Breast epithelium (tissue), 3 donors: ENCODE measurements at regions not wholly inside any gene's neighbourhood (a gene's known extent, or its start where the extent isn't known, plus 50 kb on each side); places are given as distances from the start of the nearest gene placed in this dataset.

Source experiments
- POLR2A ChIP-seq: fragments of 450-650 bp; IDR thresholded peaks from one replicate; pipeline ENCODE4 v1.6.1; 2016; ENCODE audit warnings: antibody characterized with exemption, mild to moderate bottlenecking, moderate library complexity
- POLR2AphosphoS5 ChIP-seq, 3 donors: sonication (generic); formaldehyde crosslinking; IDR thresholded peaks; one replicate each; pipeline ENCODE4 v1.6.1; 2017; ENCODE audit warnings: antibody characterized with exemption in 3 of 3
- TF ChIP-seq, protein P1 (sequence below), 3 donors: fragments of 450-650 bp; IDR thresholded peaks; one replicate each; pipeline ENCODE4 v1.5.1; 2016 to 2017; ENCODE audit warnings: antibody characterized with exemption in 3 of 3, mild to moderate bottlenecking in 3 of 3, moderate library complexity in 3 of 3

DNA sequence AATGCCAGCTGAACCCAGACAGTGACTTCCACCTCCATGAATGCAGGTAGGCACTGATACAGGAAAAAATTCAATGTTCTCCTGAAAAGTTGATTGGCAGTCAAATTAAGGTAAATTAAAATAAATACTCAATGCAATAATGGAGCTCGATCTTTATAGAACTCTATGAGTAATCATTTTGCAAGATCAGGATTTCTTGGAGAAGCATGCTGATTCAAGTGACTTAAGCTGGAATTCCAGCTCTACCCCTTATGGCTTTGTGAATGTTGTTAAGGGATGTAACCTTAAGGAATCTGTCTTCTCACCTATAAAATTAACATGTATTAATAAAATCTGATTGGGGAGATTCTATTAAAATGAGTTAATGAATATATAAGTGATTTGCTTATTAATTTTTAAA lies 145.1 kb downstream of the QPCT start:
- TF ChIP-seq, protein P1, sequence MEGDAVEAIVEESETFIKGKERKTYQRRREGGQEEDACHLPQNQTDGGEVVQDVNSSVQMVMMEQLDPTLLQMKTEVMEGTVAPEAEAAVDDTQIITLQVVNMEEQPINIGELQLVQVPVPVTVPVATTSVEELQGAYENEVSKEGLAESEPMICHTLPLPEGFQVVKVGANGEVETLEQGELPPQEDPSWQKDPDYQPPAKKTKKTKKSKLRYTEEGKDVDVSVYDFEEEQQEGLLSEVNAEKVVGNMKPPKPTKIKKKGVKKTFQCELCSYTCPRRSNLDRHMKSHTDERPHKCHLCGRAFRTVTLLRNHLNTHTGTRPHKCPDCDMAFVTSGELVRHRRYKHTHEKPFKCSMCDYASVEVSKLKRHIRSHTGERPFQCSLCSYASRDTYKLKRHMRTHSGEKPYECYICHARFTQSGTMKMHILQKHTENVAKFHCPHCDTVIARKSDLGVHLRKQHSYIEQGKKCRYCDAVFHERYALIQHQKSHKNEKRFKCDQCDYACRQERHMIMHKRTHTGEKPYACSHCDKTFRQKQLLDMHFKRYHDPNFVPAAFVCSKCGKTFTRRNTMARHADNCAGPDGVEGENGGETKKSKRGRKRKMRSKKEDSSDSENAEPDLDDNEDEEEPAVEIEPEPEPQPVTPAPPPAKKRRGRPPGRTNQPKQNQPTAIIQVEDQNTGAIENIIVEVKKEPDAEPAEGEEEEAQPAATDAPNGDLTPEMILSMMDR (IDR thresholded peaks at IDR 0.05) = no peak
- TF ChIP-seq POLR2AphosphoS5 (IDR thresholded peaks at IDR 0.05) = no peak
- TF ChIP-seq POLR2A = no peak
